ENCODE measurements at regions not wholly inside any gene's neighbourhood (a gene's known extent, or its start where the extent isn't known, plus 50 kb on each side); places are given as distances from the start of the nearest gene placed in this dataset.

- no peak for DNase-seq
- Mint-ChIP-seq H3K4me3 (no peak overlapping the region), H3K4me1 (no peaks in the 10 kb centered on the region), H3K27me3 (ENCODE audit: low read depth, poor library complexity) (no peaks in the 10 kb centered on the region), H3K36me3 (ENCODE audit: low read depth) (no peaks in the 10 kb centered on the region), H3K9me3 (peaks cover 6% of the 10 kb centered on the region), H3K27ac (no peak overlapping the region)
- TF ChIP-seq, protein P1, sequence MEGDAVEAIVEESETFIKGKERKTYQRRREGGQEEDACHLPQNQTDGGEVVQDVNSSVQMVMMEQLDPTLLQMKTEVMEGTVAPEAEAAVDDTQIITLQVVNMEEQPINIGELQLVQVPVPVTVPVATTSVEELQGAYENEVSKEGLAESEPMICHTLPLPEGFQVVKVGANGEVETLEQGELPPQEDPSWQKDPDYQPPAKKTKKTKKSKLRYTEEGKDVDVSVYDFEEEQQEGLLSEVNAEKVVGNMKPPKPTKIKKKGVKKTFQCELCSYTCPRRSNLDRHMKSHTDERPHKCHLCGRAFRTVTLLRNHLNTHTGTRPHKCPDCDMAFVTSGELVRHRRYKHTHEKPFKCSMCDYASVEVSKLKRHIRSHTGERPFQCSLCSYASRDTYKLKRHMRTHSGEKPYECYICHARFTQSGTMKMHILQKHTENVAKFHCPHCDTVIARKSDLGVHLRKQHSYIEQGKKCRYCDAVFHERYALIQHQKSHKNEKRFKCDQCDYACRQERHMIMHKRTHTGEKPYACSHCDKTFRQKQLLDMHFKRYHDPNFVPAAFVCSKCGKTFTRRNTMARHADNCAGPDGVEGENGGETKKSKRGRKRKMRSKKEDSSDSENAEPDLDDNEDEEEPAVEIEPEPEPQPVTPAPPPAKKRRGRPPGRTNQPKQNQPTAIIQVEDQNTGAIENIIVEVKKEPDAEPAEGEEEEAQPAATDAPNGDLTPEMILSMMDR (IDR thresholded peaks at IDR 0.05), result no peak
Observed at GRCh38 chr6:23202207-23202606, 632.8 kb downstream of the HDGFL1 start.

DNA sequence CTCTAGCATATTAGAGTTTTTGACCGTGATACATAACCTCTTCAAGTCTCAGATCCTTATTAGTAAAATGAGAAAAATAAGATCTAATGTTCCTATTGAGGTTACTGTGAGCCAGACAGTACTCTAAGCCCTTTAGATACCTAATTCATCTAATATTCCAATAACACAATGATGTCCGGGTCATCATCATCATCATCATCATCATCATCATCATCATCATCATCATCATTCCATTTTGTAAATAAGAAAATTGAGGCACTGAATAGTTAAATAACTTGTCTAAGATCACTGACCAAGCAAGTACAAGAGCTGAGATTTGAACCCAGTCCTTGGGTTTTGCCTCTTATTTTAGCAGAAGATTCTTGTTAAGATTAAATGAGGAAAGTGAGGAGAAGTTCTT lies 643.0 kb downstream of the HDGFL1 start:
- Mint-ChIP-seq H3K27ac (no peak overlapping the region), H3K4me3 (no peak overlapping the region), H3K27me3 (ENCODE audit: low read depth, poor library complexity) (peaks cover 3% of the 10 kb centered on the region), H3K9me3 (peaks cover 22% of the 10 kb centered on the region), H3K4me1 (no peaks in the 10 kb centered on the region), H3K36me3 (ENCODE audit: low read depth) (no peaks in the 10 kb centered on the region)
- no peak for DNase-seq
- TF ChIP-seq, protein P1 (IDR thresholded peaks at IDR 0.05), result no peak

- Mint-ChIP-seq H3K4me1 (no peaks in the 10 kb centered on the region), H3K36me3 (ENCODE audit: low read depth) (no peaks in the 10 kb centered on the region), H3K4me3 (no peak overlapping the region), H3K27me3 (ENCODE audit: low read depth, poor library complexity) (peaks cover 3% of the 10 kb centered on the region), H3K27ac (no peak overlapping the region), H3K9me3 (peaks cover 14% of the 10 kb centered on the region)
- TF ChIP-seq, protein P1 (IDR thresholded peaks at IDR 0.05), result no peak
- DNase-seq, result no peak
Observed at GRCh38 chr6:23213193-23213592, 643.8 kb downstream of the HDGFL1 start.

DNA sequence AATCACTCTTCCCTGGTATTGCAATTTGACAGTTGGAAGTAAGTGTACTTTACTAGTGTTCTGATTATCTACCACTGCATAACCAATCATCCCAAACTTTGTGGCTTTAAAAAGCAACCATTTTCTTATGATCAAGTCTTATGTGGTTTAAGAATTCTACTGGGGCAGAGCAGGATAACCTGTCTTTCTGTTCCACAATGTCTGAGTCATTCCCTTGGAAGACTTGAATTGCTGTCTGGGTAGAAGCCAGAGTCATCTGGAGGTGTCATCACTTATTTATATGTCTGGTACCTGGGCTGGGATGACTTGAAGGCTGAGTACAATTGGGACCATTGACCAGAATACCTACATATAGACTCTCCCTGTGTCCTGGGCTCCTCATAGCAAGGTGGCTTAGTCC lies 644.3 kb downstream of the HDGFL1 start:
- Mint-ChIP-seq H3K36me3 (ENCODE audit: low read depth) (no peaks in the 10 kb centered on the region), H3K4me3 (no peak overlapping the region)
- TF ChIP-seq, protein P1 (IDR thresholded peaks at IDR 0.05), result no peak

DNA sequence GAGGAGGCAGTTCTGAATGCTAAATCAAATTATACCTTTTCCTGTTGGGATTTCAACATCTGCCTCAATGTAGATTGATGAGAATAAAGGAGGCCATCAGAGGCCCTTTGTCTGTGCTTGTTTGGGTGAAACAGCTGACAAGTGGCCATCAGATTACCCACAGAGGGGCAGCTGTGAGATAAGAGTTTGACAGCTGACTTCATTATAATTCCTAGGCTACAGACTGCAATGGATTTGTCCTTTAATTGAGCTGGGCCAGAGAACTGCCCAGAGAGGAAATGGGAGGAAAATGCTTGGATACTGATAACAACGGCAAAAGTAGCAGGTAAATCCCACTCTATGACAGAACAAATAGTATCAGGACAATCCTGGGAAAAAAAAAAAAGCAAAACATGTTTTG lies 649.4 kb downstream of the HDGFL1 start:
- Mint-ChIP-seq H3K36me3 (ENCODE audit: low read depth) (no peaks in the 10 kb centered on the region), H3K27ac (no peak overlapping the region), H3K4me3 (no peak overlapping the region), H3K27me3 (ENCODE audit: low read depth, poor library complexity) (no peaks in the 10 kb centered on the region), H3K4me1 (no peaks in the 10 kb centered on the region), H3K9me3 (peaks cover 6% of the 10 kb centered on the region)
- DNase-seq, result no peak
- TF ChIP-seq, protein P1 (IDR thresholded peaks at IDR 0.05), result no peak

More for the DNA sequence above, 644.3 kb downstream of the HDGFL1 start:
- no peak overlapping the region for H3K27ac Mint-ChIP-seq
- no peak for DNase-seq
- H3K9me3 Mint-ChIP-seq, result peaks cover 10% of the 10 kb centered on the region
- no peaks in the 10 kb centered on the region for H3K4me1 Mint-ChIP-seq
- peaks cover 3% of the 10 kb centered on the region for H3K27me3 Mint-ChIP-seq (ENCODE audit: low read depth, poor library complexity)

- H3K27me3 Mint-ChIP-seq (ENCODE audit: low read depth, poor library complexity), result peaks cover 3% of the 10 kb centered on the region
- peaks cover 11% of the 10 kb centered on the region for H3K36me3 Mint-ChIP-seq (ENCODE audit: low read depth)
- H3K4me3 Mint-ChIP-seq, result no peak overlapping the region
- DNase-seq, result no peak
- peaks cover 42% of the 10 kb centered on the region for H3K9me3 Mint-ChIP-seq
- H3K27ac Mint-ChIP-seq, result no peak overlapping the region
- TF ChIP-seq, protein P1 (IDR thresholded peaks at IDR 0.05), result no peak
- no peaks in the 10 kb centered on the region for H3K4me1 Mint-ChIP-seq
Observed at GRCh38 chr6:23222724-23223123, 653.4 kb downstream of the HDGFL1 start.

Measured in nephron progenitor cell (in vitro differentiated cells).